ENCODE measurements at regions not wholly inside any gene's neighbourhood (a gene's known extent, or its start where the extent isn't known, plus 50 kb on each side); places are given as distances from the start of the nearest gene placed in this dataset.

GRCh38 chr1:101632548-101633272 is 364.0 kb downstream of the OLFM3 start:
- DNase-seq, result no peak
- Mint-ChIP-seq H3K27me3 (no peaks in the 10 kb centered on the region), H3K27ac (no peak overlapping the region), H3K36me3 (ENCODE audit: insufficient read depth) (no peaks in the 10 kb centered on the region), H3K4me1 (ENCODE audit: low read depth in 2 of 2) (no peaks in the 10 kb centered on the region), H3K4me3 (no peak overlapping the region), H3K9me3 (no peaks in the 10 kb centered on the region)
- no peak for ATAC-seq (replicated peaks)

GRCh38 chr1:101645810-101646209 is 350.9 kb downstream of the OLFM3 start:
- H3K9me3 Mint-ChIP-seq, result no peaks in the 10 kb centered on the region
- peaks cover 3% of the 10 kb centered on the region for H3K36me3 Mint-ChIP-seq (ENCODE audit: insufficient read depth)
- H3K4me3 Mint-ChIP-seq, result no peak overlapping the region
- H3K4me1 Mint-ChIP-seq (ENCODE audit: low read depth in 2 of 2), result no peaks in the 10 kb centered on the region
- no peaks in the 10 kb centered on the region for H3K27me3 Mint-ChIP-seq
- DNase-seq (no peak), ATAC-seq (replicated peaks) (no peak)
- no peak overlapping the region for H3K27ac Mint-ChIP-seq

- Mint-ChIP-seq H3K27ac (no peak overlapping the region), H3K4me3 (no peak overlapping the region), H3K36me3 (ENCODE audit: insufficient read depth) (peaks cover 3% of the 10 kb centered on the region), H3K27me3 (peaks cover 11% of the 10 kb centered on the region in 2 donors), H3K9me3 (peaks cover 2 to 9% of the 10 kb centered on the region in 2 donors), H3K4me1 (ENCODE audit: low read depth in 2 of 2) (no peaks in the 10 kb centered on the region)
- DNase-seq (no peak), ATAC-seq (replicated peaks) (no peak)
Observed at GRCh38 chr1:101652484-101652883, 344.2 kb downstream of the OLFM3 start.

GRCh38 chr1:101653482-101653946 is 343.2 kb downstream of the OLFM3 start:
- DNase-seq, result no peak
- Mint-ChIP-seq H3K4me3 (no peak overlapping the region), H3K9me3 (peaks cover 2 to 9% of the 10 kb centered on the region in 2 donors), H3K27me3 (peaks cover 11% of the 10 kb centered on the region in 2 donors), H3K4me1 (ENCODE audit: low read depth in 2 of 2) (no peaks in the 10 kb centered on the region), H3K36me3 (ENCODE audit: insufficient read depth) (peaks cover 3% of the 10 kb centered on the region), H3K27ac (no peak overlapping the region)
- no peak for ATAC-seq (replicated peaks)

- H3K27me3 Mint-ChIP-seq, result no peaks in the 10 kb centered on the region
- DNase-seq (no peak), ATAC-seq (replicated peaks) (no peak)
- H3K4me3 Mint-ChIP-seq, result no peak overlapping the region
- H3K9me3 Mint-ChIP-seq, result peaks cover 6 to 15% of the 10 kb centered on the region in 2 donors
- no peak overlapping the region for H3K27ac Mint-ChIP-seq
- no peaks in the 10 kb centered on the region for H3K36me3 Mint-ChIP-seq (ENCODE audit: insufficient read depth)
- no peaks in the 10 kb centered on the region for H3K4me1 Mint-ChIP-seq (ENCODE audit: low read depth in 2 of 2)
Observed at GRCh38 chr1:101664726-101665125, 332.0 kb downstream of the OLFM3 start.

- H3K36me3 Mint-ChIP-seq (ENCODE audit: insufficient read depth), result peaks cover 5% of the 10 kb centered on the region
- H3K9me3 Mint-ChIP-seq, result peaks cover 6 to 7% of the 10 kb centered on the region in 2 donors
- no peak overlapping the region for H3K27ac Mint-ChIP-seq
- ATAC-seq (replicated peaks), result no peak
- H3K4me3 Mint-ChIP-seq, result no peak overlapping the region
- no peak for DNase-seq
- no peaks in the 10 kb centered on the region for H3K27me3 Mint-ChIP-seq
- no peaks in the 10 kb centered on the region for H3K4me1 Mint-ChIP-seq (ENCODE audit: low read depth in 2 of 2)
Observed at GRCh38 chr1:101667761-101668160, 329.0 kb downstream of the OLFM3 start.

GRCh38 chr1:101683136-101683535 is 313.6 kb downstream of the OLFM3 start:
- no peaks in the 10 kb centered on the region for H3K9me3 Mint-ChIP-seq
- H3K4me3 Mint-ChIP-seq, result no peak overlapping the region
- H3K4me1 Mint-ChIP-seq (ENCODE audit: low read depth in 2 of 2), result no peaks in the 10 kb centered on the region
- H3K27me3 Mint-ChIP-seq, result no peaks in the 10 kb centered on the region
- DNase-seq (no peak), ATAC-seq (replicated peaks) (no peak)
- H3K27ac Mint-ChIP-seq, result no peak overlapping the region
- H3K36me3 Mint-ChIP-seq (ENCODE audit: insufficient read depth), result no peaks in the 10 kb centered on the region

GRCh38 chr1:101683561-101683960 is 313.2 kb downstream of the OLFM3 start:
- no peak overlapping the region for H3K27ac Mint-ChIP-seq
- no peak for ATAC-seq (replicated peaks)
- H3K4me1 Mint-ChIP-seq (ENCODE audit: low read depth in 2 of 2), result no peaks in the 10 kb centered on the region
- no peak for DNase-seq
- H3K27me3 Mint-ChIP-seq, result no peaks in the 10 kb centered on the region
- no peaks in the 10 kb centered on the region for H3K9me3 Mint-ChIP-seq
- no peak overlapping the region for H3K4me3 Mint-ChIP-seq
- no peaks in the 10 kb centered on the region for H3K36me3 Mint-ChIP-seq (ENCODE audit: insufficient read depth)

- no peak overlapping the region for H3K27ac Mint-ChIP-seq
- DNase-seq (no peak), ATAC-seq (replicated peaks) (no peak)
- no peaks in the 10 kb centered on the region for H3K4me1 Mint-ChIP-seq (ENCODE audit: low read depth in 2 of 2)
- H3K27me3 Mint-ChIP-seq, result no peaks in the 10 kb centered on the region
- H3K9me3 Mint-ChIP-seq, result no peaks in the 10 kb centered on the region
- no peaks in the 10 kb centered on the region for H3K36me3 Mint-ChIP-seq (ENCODE audit: insufficient read depth)
- H3K4me3 Mint-ChIP-seq, result no peak overlapping the region
Observed at GRCh38 chr1:101697072-101697471, 299.7 kb downstream of the OLFM3 start.

GRCh38 chr1:101698681-101699080 is 298.0 kb downstream of the OLFM3 start:
- Mint-ChIP-seq H3K4me1 (ENCODE audit: low read depth in 2 of 2) (no peaks in the 10 kb centered on the region), H3K9me3 (no peaks in the 10 kb centered on the region), H3K27me3 (no peaks in the 10 kb centered on the region), H3K27ac (no peak overlapping the region), H3K36me3 (ENCODE audit: insufficient read depth) (no peaks in the 10 kb centered on the region), H3K4me3 (no peak overlapping the region)
- ATAC-seq (replicated peaks) (no peak), DNase-seq (no peak)

GRCh38 chr1:101704895-101705294 is 291.8 kb downstream of the OLFM3 start:
- Mint-ChIP-seq H3K4me1 (ENCODE audit: low read depth in 2 of 2) (no peaks in the 10 kb centered on the region), H3K9me3 (no peaks in the 10 kb centered on the region), H3K4me3 (no peak overlapping the region), H3K36me3 (ENCODE audit: insufficient read depth) (no peaks in the 10 kb centered on the region), H3K27me3 (no peaks in the 10 kb centered on the region), H3K27ac (no peak overlapping the region)
- no peak for ATAC-seq (replicated peaks)
- no peak for DNase-seq

- no peaks in the 10 kb centered on the region for H3K36me3 Mint-ChIP-seq (ENCODE audit: insufficient read depth)
- no peak for DNase-seq
- no peaks in the 10 kb centered on the region for H3K9me3 Mint-ChIP-seq
- no peak overlapping the region for H3K4me3 Mint-ChIP-seq
- no peaks in the 10 kb centered on the region for H3K27me3 Mint-ChIP-seq
- no peaks in the 10 kb centered on the region for H3K4me1 Mint-ChIP-seq (ENCODE audit: low read depth in 2 of 2)
- ATAC-seq (replicated peaks), result no peak
- no peak overlapping the region for H3K27ac Mint-ChIP-seq
Observed at GRCh38 chr1:101706366-101706765, 290.4 kb downstream of the OLFM3 start.

- H3K9me3 Mint-ChIP-seq, result no peaks in the 10 kb centered on the region
- H3K27me3 Mint-ChIP-seq, result no peaks in the 10 kb centered on the region
- no peak for DNase-seq
- ATAC-seq (replicated peaks), result no peak
- no peaks in the 10 kb centered on the region for H3K36me3 Mint-ChIP-seq (ENCODE audit: insufficient read depth)
- no peak overlapping the region for H3K4me3 Mint-ChIP-seq
- no peak overlapping the region for H3K27ac Mint-ChIP-seq
- H3K4me1 Mint-ChIP-seq (ENCODE audit: low read depth in 2 of 2), result no peaks in the 10 kb centered on the region
Observed at GRCh38 chr1:101709721-101710120, 287.0 kb downstream of the OLFM3 start.

GRCh38 chr1:101713760-101714159 is 283.0 kb downstream of the OLFM3 start:
- Mint-ChIP-seq H3K9me3 (peaks cover 0 to 5% of the 10 kb centered on the region in 2 donors), H3K27ac (no peak overlapping the region), H3K4me1 (ENCODE audit: low read depth in 2 of 2) (no peaks in the 10 kb centered on the region), H3K36me3 (ENCODE audit: insufficient read depth) (no peaks in the 10 kb centered on the region), H3K4me3 (no peak overlapping the region), H3K27me3 (no peaks in the 10 kb centered on the region)
- ATAC-seq (replicated peaks) (no peak), DNase-seq (no peak)

Measured in effector memory CD8-positive, alpha-beta T cell (primary cell).